IPS DF 4.7 (cell line): ENCODE measurements at regions not wholly inside any gene's neighbourhood (a gene's known extent, or its start where the extent isn't known, plus 50 kb on each side); places are given as distances from the start of the nearest gene placed in this dataset.
"Not testable (repeated sequence)": the region's sequence is repeated elsewhere in the genome, so short reads cannot be mapped to it uniquely, and the experiment has no call there.

ENCODE experiments used
- DNase-seq: peaks from one replicate; pipeline ENCODE4 v3.0.0-alpha.2; 2013; ENCODE audit warnings: low spot score; ENCODE audit errors: extremely low read depth

DNA sequence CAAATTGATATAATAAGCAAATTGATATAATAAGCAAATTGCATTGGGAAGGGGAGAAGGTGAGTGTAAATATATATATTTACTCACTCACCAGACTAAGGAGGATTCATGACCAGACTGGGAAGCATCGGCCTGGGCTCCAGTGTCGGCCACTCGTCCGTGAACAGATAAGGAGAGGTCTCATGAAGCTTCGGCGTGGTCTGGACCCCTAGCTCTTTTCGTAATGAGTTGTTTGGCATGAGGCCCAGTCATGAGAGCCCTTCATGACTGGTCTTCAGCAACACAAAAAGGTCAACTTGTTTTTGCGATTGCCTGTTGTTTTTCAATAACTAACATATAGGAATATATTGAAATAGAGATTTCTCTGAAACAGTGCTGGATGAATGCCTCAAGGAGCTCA, 222.9 kb upstream of the KCNK2 start:
- no peak for DNase-seq

DNA sequence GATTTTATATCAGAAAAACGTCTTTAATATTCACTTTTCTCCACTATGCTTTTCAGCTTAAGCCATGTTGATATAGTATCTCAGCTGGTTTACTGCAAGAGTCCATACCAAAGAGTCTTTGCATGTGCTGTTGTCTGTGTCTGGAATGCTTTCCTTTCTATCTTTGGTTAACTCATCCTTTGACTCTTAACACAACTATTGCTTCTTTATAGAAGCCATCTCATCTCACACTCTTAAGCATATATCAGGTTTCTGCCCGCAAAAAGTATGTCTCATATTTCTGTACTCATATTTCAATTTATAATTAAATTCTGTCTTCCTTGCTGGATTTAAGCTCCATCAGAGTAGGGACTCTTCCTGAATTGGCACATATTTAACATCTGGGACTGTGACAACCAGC, 220.9 kb upstream of the KCNK2 start:
- DNase-seq: no peak

DNA sequence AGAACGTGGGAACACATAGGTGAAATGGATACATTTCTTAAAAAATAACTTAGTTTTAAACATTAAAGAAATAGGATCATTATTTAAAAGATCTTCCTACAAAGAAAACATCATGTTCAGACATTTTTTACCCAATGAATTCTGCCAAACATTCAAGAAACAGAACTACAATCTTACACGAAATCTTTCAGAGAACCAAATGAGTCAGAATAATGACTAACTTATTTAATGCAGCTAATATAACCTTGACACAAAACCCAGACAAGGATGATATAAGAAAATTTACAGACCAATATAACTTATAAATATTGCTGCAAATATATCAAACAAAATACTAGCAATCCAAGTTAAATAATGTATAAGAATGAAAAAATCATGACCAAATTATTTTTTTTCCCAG, 220.1 kb upstream of the KCNK2 start:
- no peak for DNase-seq

DNA sequence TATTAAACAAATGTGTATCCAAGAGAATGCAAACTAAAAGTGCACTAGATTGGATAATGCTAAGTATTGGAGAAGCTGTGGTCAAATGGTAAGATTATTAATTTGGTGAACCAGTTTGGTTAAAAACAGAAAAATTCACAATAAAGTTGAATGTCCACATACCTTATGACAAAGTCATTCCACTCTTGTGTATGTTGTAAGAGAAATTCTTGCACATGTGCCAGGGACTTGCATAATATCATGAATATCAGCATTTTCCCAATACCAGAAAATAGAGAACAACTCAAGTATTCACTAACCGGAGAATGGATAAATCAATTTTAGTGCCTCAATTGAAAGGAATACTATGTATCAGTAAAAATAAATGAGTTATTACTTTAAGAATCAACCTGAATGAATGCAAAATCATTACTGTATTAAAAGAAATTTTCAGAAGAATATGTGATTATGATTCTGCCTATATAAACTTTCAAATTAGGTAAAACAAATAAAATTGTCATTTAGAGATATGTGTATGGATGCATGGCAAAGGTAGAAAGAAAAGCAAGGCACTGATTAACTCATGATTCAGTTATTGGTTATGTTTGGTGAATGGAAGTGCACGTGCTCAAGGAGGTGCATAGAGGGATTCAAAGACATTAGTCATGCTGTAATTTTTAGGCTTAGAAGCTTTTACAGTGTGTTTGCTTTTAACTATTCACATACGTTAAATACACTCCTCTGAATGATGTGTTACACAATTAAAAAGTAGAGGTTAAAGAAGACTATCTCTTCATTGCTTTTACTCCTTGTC, 217.4 kb upstream of the KCNK2 start:
- no peak for DNase-seq

GRCh38 chr1:214870426-214870825, 212.1 kb upstream of the KCNK2 start:
- DNase-seq: not testable (repeated sequence)

GRCh38 chr1:214880956-214881355, 201.6 kb upstream of the KCNK2 start:
- DNase-seq: no peak

GRCh38 chr1:214882616-214883015, 199.9 kb upstream of the KCNK2 start:
- DNase-seq: no peak

GRCh38 chr1:214895011-214895600, 187.4 kb upstream of the KCNK2 start:
- no peak for DNase-seq

- DNase-seq: no peak
Measured at GRCh38 chr1:214896921-214897320, 185.6 kb upstream of the KCNK2 start.

DNA sequence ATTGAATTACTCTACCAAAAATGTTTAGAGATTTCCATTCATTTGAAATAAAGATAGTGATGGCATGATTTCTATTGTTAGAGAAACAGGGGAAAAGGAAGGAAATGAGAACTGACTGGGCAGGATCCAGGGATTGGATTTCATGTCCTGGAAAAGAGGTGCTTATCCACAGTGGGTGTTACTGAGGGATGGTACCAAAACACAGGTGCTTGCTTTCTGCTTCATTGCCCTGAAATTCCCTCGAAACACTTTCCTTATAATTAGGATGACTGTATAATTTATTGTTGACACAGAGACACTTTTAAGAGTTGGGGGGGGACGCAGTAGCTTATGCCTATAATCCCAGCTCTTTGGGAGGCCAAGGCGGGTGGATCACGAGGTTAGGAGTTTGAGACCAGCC, 185.0 kb upstream of the KCNK2 start:
- DNase-seq: no peak

DNA sequence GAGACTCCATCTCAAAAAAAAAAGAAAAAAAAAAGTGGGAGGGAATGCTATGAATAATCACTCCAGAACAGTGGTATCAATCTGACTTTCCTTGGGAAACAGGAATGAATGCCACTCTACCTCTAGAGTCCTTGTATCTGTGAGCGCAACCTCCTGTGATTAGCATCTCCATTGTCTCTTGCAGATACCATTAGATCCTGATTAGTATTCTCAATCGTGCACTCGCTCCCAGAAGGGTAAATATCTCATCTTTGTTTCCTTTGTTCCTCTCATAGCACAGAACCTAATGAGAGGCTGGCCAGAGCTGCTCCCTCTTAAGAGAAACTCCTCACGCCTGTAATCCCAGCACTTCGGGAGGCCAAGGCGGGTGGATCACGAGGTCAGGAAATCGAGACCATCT, 184.4 kb upstream of the KCNK2 start:
- DNase-seq: no peak

- DNase-seq: no peak
Measured at GRCh38 chr1:214898718-214899117, 183.8 kb upstream of the KCNK2 start.

GRCh38 chr1:214899908-214900460, 182.6 kb upstream of the KCNK2 start:
- no peak for DNase-seq

DNA sequence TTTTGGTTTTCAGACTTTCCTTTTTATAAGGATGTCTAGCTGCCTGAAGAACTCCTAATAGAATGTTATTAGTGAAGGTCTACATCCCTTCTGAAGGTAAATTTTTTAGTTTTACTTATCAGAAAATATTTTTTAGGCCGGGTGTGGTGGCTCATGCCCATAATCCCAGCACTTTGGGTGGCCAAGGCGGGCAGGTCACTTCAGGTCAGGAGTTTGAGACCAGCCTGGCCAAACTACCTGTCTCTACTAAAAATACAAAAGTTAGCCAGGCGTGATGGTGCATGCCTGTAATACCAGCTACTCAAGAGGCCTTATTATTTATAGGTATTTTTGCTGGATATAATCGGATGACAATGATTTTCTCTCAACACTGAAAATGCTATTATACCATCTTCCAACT, 181.9 kb upstream of the KCNK2 start:
- no peak for DNase-seq

GRCh38 chr1:214901718-214902117, 180.8 kb upstream of the KCNK2 start:
- no peak for DNase-seq

DNA sequence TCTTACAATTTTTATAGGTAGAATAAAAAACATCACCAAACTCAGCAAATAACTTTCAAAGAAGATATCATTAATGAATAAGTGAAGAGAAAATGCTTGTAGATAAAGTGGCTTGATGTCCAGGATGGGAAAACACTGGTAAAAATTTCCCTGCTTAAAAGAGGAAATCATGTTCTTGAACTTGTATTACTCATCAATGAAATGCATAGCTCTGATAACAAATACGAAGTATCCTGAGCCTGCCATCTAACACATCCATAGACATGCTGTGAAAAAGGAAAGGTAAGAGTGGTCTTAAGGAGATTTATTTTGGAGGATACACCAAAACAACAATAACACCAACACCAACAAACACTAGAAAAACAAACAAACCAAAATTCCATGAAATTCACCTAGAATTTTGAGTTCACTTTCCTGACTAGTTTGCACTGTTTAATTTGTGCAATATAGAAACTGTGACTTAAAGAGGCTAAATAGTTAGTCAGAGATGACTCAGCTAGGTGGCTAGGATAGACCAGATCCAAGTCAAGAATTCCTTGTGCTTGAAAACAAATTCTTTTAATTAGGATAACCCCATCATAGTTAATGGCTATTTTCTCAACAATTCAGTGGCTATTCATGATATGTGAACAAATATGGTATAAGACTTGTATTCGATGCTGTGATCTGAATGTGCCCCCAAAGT, 179.8 kb upstream of the KCNK2 start:
- DNase-seq: no peak

DNA sequence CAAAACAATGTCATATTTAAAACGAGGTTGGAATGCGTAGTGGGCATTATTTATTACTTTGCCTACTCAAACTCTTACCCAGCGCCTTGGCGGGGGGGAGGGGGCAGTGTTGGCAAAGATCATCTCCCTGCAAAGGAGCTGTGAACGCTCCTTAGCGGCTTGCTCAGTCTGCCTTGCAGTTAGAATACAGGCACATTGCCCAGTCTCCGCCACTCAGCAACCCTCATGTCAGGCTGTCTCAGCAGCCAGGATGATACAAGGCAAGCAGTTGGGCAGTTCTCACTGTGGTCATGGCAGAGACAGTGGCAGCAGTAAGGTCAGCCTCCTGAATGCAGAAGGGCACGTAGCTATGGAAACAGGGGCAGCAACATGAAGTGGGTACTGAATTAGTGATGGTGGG, 170.4 kb upstream of the KCNK2 start:
- no peak for DNase-seq

DNA sequence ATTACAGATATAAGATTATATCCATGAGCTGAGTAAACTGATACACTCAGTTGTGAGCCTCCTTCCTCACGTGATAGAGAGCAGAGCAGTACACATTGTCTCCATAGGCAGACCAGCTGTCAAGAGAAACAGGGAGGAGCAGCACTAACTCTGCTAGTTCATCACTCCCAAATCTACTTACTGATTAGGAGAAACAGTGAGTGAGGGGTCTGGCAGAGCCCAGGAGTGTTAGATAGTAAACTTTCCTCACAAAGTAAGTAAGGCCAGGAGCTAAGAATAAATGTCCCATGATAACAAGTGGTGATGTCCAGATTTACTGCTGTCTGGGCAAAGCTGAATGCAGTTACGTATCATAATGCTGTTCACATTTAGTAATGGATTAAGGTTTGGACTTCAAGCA, 168.6 kb upstream of the KCNK2 start:
- DNase-seq: no peak

DNA sequence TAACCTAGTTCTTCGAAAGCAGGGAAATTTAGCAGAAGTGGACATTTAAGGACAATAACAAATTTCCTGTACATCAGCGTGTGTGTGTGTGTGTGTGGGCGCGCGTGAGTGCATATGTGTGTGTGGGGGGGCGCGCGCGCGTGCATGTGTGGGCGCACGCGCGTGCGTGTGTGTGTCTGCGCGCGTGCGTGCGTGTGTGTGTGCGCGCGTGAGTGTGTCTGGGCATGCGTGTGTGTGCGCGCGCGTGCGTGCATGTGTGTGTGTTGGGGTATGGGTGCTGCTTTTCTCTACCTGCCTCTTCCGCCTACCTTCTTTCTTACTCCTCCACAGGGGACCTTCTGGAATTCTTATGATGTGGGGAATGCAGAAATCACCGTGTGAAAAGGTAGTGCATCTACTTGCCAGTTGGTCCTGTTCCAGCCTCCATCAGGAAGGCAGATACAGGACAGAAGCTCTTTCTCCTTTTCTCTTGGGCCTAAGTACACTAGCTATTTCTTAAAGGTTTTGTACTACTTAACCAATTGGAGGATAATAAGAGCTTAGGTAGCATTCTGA, 165.4 kb upstream of the KCNK2 start:
- DNase-seq: no peak

- DNase-seq: no peak
Measured at GRCh38 chr1:214918745-214919144, 163.8 kb upstream of the KCNK2 start.

DNA sequence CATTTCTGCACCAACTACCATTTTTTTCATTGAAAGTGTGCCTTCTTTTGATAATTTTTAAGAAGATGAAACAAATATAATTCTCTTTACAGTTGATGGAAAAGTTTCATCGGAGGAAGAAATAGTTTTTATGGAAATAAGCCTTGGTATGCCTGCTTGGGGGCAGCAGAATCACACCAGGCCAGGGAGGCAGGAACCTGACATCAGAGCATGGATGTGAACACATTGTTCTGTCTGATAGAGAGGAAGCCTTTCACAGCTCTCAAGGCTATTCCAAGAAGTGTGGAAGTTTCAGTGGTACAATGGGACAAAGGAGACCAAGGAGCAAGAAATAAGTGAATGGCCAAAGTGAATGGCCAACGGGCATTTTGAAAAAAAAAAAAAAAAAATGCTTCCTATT, 162.2 kb upstream of the KCNK2 start:
- DNase-seq: no peak

DNA sequence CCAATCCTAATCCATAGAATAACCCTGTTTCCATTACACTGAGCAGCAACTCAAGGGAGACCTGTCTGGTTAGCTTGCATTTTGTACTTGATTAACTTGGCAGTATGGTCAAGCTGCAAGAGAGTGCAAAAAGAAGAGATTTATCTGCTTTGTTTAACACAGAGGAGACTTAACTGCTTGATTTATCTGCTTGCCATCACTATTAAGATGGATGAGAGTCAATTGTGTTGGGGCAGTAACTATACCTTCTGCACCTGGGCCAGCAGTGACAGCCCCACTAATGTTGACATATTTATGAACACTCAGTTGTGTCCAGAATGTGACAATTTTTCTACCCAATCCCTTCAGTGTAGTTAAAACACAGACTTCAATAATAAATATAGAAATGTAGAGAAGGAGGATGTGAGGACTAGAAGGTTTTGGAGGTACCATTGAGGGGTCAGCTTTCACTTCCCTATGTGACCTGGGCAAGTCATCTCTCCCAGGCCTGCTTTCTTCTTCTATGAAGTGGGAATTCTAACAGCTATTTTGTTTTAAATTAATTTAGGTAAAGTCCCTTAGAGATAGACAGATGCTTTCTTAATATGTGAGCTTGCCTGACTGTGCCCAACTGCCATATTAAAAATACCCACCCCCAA, 159.1 kb upstream of the KCNK2 start:
- no peak for DNase-seq
